HL-60 (cell line): ENCODE measurements at regions not wholly inside any gene's neighbourhood (a gene's known extent, or its start where the extent isn't known, plus 50 kb on each side); places are given as distances from the start of the nearest gene placed in this dataset.
A peak's percentile ranks its signal among the peaks of the same experiment; 100 is the strongest.

Source experiments
- DNase-seq, 2 experiments: peaks; one replicate each; pipeline ENCODE4 v3.0.0-alpha.2; 2010 to 2020; ENCODE audit warnings: low read depth in 1 of 2, low spot score in 1 of 2
- H3K27ac ChIP-seq: fragments of 250-450 bp; sonication (Bioruptor Pico); replicated peaks from 2 replicates; pipeline ENCODE4 v1.5.1; 2020; ENCODE audit warnings: mild to moderate bottlenecking, moderate library complexity
- H3K27me3 ChIP-seq: fragments of 250-450 bp; sonication (Bioruptor Pico); 2 replicates; pipeline ENCODE4 v1.5.1; 2021; ENCODE audit warnings: mild to moderate bottlenecking, moderate library complexity; ENCODE audit not compliant: insufficient read depth, poor library complexity, severe bottlenecking
- H3K4me3 ChIP-seq: replicated peaks from 2 replicates; pipeline ENCODE4 v1.5.1; 2011; ENCODE audit warnings: mild to moderate bottlenecking, control low read depth, low read length; ENCODE audit not compliant: insufficient read depth
- GABPA ChIP-seq: IDR thresholded peaks from 2 replicates; pipeline ENCODE4 v1.6.1; 2012; ENCODE audit warnings: low read depth
- POLR2AphosphoS5 ChIP-seq: IDR thresholded peaks from 2 replicates; pipeline ENCODE4 v1.6.1; 2012; ENCODE audit warnings: low read depth
- SPI1 ChIP-seq: IDR thresholded peaks from 2 replicates; pipeline ENCODE4 v1.6.1; 2012; ENCODE audit warnings: low read depth, mild to moderate bottlenecking, borderline replicate concordance
- TF ChIP-seq, protein P1 (sequence below): IDR thresholded peaks from one replicate; pipeline ENCODE4 v1.5.1; 2011; ENCODE audit warnings: low read length, control low read depth, inconsistent platforms; ENCODE audit not compliant: insufficient read depth
- TF ChIP-seq, protein P2 (sequence below): IDR thresholded peaks from 2 replicates; pipeline ENCODE4 v1.6.1; 2012; ENCODE audit warnings: low read depth; ENCODE audit not compliant: insufficient replicate concordance

DNA sequence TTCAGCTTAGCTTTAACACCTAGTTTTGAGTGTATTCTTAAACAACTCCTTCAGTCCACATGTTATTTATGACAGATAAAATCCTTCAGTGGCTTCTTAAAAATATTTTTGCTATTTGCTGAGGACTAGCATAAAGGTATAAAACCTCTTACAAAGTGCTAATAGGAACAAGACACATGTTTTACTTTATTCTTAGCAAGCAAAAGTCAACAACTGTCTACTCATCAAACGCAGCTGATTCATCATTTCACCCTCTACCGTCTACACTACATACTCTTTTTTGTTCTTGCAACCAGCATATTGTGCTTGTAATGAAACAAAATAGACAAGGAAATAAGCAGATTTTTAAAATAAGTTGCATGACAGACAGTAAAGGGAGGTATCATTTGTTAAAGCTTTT lies 319.7 kb downstream of the SNX13 start:
- TF ChIP-seq GABPA = no peak

DNA sequence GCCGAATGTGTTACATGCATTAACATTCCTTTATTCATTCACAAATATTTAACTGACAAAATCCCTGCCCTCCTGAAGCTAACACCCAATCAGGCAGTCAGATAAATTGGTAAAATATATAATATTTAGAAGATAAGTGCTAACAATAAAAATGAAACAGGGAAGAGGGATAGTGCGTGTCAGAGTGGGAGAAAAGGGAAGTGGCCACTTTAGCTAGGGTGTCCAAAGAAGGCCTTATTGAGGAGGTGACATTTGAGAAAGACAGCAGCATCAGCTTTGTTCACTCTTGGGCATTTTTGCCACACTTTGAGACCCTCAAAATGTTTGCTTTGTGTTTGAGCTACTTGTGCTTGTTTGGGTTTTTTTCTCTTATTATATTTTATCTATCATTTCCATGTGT lies 317.8 kb downstream of the SNX13 start:
- DNase-seq = peak in 1 of 2 experiments; percentile 6
- TF ChIP-seq SPI1 (peak; percentile 94), GABPA (no peak)
- H3K27me3 ChIP-seq = no peaks in the 10 kb centered on the region

More for the DNA sequence above, 319.7 kb downstream of the SNX13 start:
- Histone ChIP-seq H3K27me3 (no peaks in the 10 kb centered on the region), H3K27ac (no peak overlapping the region), H3K4me3 (no peak overlapping the region)
- no peak for DNase-seq

DNA sequence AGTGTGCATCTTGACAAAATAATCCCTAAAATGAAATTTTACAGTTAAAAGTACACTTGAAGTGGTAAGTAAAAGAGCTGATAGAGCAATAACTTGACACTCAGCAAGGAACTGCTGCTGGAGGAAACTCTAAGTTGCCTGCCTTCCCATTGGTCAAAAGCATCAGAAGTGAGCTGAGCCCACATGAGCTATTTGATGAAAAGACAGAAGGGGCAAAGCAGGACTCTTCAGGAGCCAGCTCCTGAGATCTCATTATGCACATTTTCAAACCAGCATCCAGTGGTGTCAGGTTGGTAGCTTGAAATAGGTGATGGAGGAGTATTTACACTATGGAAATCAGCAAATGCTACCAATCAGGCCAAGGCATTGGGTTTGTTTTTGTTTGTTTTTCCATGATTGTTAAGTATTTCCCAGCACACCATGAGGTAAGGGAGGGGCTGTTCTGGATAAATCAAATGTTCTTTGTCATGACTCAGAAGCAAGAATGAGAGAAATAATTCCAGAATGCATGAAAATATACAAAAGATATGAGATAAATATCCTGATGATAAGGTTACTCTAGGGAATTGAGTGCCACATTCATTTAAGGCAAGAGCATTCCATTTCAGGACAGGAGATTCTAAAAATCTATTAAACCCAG lies 316.6 kb downstream of the SNX13 start:
- no peak for DNase-seq
- TF ChIP-seq SPI1 = no peak
- TF ChIP-seq POLR2AphosphoS5 = no peak
- TF ChIP-seq, protein P1, sequence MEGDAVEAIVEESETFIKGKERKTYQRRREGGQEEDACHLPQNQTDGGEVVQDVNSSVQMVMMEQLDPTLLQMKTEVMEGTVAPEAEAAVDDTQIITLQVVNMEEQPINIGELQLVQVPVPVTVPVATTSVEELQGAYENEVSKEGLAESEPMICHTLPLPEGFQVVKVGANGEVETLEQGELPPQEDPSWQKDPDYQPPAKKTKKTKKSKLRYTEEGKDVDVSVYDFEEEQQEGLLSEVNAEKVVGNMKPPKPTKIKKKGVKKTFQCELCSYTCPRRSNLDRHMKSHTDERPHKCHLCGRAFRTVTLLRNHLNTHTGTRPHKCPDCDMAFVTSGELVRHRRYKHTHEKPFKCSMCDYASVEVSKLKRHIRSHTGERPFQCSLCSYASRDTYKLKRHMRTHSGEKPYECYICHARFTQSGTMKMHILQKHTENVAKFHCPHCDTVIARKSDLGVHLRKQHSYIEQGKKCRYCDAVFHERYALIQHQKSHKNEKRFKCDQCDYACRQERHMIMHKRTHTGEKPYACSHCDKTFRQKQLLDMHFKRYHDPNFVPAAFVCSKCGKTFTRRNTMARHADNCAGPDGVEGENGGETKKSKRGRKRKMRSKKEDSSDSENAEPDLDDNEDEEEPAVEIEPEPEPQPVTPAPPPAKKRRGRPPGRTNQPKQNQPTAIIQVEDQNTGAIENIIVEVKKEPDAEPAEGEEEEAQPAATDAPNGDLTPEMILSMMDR = no peak
- no peak for TF ChIP-seq GABPA
- TF ChIP-seq, protein P2, sequence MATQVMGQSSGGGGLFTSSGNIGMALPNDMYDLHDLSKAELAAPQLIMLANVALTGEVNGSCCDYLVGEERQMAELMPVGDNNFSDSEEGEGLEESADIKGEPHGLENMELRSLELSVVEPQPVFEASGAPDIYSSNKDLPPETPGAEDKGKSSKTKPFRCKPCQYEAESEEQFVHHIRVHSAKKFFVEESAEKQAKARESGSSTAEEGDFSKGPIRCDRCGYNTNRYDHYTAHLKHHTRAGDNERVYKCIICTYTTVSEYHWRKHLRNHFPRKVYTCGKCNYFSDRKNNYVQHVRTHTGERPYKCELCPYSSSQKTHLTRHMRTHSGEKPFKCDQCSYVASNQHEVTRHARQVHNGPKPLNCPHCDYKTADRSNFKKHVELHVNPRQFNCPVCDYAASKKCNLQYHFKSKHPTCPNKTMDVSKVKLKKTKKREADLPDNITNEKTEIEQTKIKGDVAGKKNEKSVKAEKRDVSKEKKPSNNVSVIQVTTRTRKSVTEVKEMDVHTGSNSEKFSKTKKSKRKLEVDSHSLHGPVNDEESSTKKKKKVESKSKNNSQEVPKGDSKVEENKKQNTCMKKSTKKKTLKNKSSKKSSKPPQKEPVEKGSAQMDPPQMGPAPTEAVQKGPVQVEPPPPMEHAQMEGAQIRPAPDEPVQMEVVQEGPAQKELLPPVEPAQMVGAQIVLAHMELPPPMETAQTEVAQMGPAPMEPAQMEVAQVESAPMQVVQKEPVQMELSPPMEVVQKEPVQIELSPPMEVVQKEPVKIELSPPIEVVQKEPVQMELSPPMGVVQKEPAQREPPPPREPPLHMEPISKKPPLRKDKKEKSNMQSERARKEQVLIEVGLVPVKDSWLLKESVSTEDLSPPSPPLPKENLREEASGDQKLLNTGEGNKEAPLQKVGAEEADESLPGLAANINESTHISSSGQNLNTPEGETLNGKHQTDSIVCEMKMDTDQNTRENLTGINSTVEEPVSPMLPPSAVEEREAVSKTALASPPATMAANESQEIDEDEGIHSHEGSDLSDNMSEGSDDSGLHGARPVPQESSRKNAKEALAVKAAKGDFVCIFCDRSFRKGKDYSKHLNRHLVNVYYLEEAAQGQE = no peak
- Histone ChIP-seq H3K4me3 (no peak overlapping the region), H3K27ac (no peak overlapping the region), H3K27me3 (no peaks in the 10 kb centered on the region)

More for the DNA sequence above, 317.8 kb downstream of the SNX13 start:
- Histone ChIP-seq H3K27ac (no peak overlapping the region), H3K4me3 (no peak overlapping the region)

DNA sequence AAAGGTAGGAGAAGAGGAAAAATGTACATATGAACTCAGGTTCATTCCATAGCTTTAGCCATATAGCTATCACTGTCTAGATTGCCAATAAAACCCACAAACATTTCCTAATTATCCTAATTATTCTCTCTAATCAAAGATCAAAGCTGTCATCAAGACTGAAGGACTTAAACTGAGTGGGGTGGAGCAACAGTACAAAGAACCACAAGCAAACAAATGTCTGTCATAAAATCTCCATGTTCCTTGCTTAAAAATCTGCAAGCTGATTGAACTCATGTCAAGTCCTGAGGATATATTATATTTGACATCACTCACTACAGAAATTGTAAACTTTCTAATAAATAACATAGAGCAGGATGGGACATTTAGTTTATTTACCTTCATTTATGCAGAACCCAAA lies 315.9 kb downstream of the SNX13 start:
- no peak overlapping the region for H3K27ac ChIP-seq
- TF ChIP-seq GABPA (no peak), POLR2AphosphoS5 (no peak), SPI1 (no peak)
- TF ChIP-seq, protein P1 = no peak
- TF ChIP-seq, protein P2 = no peak

DNA sequence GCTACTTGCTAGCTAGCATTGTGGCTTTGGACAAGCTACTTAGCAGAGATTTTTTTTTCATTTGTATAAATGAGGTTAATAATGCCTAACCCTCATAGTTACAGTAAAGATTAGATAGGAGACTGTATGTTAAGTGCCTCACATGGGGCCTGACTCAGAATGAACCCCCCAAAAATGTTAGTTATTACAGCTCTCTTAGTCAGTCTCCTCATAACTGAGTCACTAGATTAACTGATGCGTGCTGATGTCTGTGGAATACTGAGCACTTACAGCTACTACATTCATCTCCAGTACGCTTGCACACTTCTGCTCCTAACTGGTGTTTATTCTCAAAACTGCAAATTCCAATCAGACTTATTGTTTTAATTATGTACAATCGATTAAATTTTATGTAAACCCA lies 315.3 kb downstream of the SNX13 start:
- Histone ChIP-seq H3K27me3 (no peaks in the 10 kb centered on the region), H3K4me3 (no peak overlapping the region), H3K27ac (no peak overlapping the region)
- TF ChIP-seq POLR2AphosphoS5 = no peak
- TF ChIP-seq, protein P1 = no peak
- TF ChIP-seq, protein P2 = no peak
- TF ChIP-seq GABPA = no peak
- TF ChIP-seq SPI1 = no peak
- no peak for DNase-seq

More for the DNA sequence above, 315.9 kb downstream of the SNX13 start:
- no peaks in the 10 kb centered on the region for H3K27me3 ChIP-seq
- no peak overlapping the region for H3K4me3 ChIP-seq
- DNase-seq = no peak
